GM19351 (cell line): ENCODE measurements at regions not wholly inside any gene's neighbourhood (a gene's known extent, or its start where the extent isn't known, plus 50 kb on each side); places are given as distances from the start of the nearest gene placed in this dataset.

Experiments used
- ATAC-seq: cut with Tn5 transposase; IDR thresholded peaks from one replicate; pipeline ENCODE4 v1.9.1; 2021; ENCODE audit warnings: mild to moderate bottlenecking, moderate library complexity; ENCODE audit not compliant: unreplicated experiment

GRCh38 chr14:65243766-65244442, 141.6 kb upstream of the MAX start:
- no peak for ATAC-seq

- ATAC-seq: no peak
Observed at GRCh38 chr14:65249471-65250161, 147.3 kb upstream of the MAX start.

GRCh38 chr14:65250162-65250495, 147.8 kb upstream of the MAX start:
- no peak for ATAC-seq

GRCh38 chr14:65251213-65251612, 148.9 kb upstream of the MAX start:
- no peak for ATAC-seq

GRCh38 chr14:65252482-65253255, 150.4 kb upstream of the MAX start:
- no peak for ATAC-seq

GRCh38 chr14:65255029-65255545, 152.8 kb upstream of the MAX start:
- no peak for ATAC-seq

GRCh38 chr14:65255583-65256461, 153.5 kb upstream of the MAX start:
- ATAC-seq: no peak

GRCh38 chr14:65256714-65257113, 154.4 kb upstream of the MAX start:
- no peak for ATAC-seq

- no peak for ATAC-seq
Observed at GRCh38 chr14:65257425-65257824, 155.1 kb upstream of the FUT8 start.

- no peak for ATAC-seq
Observed at GRCh38 chr14:65258391-65258790, 154.1 kb upstream of the FUT8 start.

GRCh38 chr14:65259000-65259399, 153.5 kb upstream of the FUT8 start:
- no peak for ATAC-seq

- ATAC-seq: no peak
Observed at GRCh38 chr14:65260786-65261185, 151.7 kb upstream of the FUT8 start.

- ATAC-seq: no peak
Observed at GRCh38 chr14:65261425-65261920, 151.1 kb upstream of the FUT8 start.

GRCh38 chr14:65261946-65262345, 150.6 kb upstream of the FUT8 start:
- no peak for ATAC-seq

- no peak for ATAC-seq
Observed at GRCh38 chr14:65263177-65263788, 149.2 kb upstream of the FUT8 start.

- no peak for ATAC-seq
Observed at GRCh38 chr14:65267856-65268255, 144.7 kb upstream of the FUT8 start.

GRCh38 chr14:65268594-65268993, 143.9 kb upstream of the FUT8 start:
- ATAC-seq: no peak

GRCh38 chr14:65269732-65270131, 142.8 kb upstream of the FUT8 start:
- ATAC-seq: no peak

- ATAC-seq: no peak
Observed at GRCh38 chr14:65277027-65277426, 135.5 kb upstream of the FUT8 start.

- ATAC-seq: no peak
Observed at GRCh38 chr14:65277580-65278270, 134.8 kb upstream of the FUT8 start.
